ENCODE measurements at regions not wholly inside any gene's neighbourhood (a gene's known extent, or its start where the extent isn't known, plus 50 kb on each side); places are given as distances from the start of the nearest gene placed in this dataset.

DNA sequence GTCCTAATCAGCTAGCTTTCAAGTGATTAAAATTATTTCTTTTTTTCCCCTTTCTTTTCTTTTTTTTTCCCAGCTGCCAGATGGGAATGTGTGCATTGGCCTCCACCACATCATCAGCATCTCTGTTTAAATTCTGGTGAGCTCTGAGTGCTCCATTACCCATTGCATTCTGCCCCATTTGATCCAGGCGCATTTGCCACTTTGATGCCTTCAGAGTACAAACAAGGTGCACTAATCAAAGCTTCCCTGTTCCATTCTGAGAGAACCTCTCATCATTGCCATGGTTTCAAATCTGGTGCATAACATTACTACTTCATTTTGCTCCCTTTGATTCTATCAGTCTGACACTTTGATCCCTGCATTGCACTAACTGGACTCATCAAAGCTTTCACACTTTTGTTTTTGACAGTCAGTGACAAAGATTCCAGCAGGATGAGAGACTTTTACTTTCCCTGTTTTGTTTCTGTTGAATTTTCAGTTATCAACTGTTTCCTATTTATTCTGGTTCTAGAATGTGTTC, 238.8 kb upstream of the PCDH10 start:
- no peak overlapping the region for H3K4me2 ChIP-seq (ENCODE audit: low read depth, low read length, poor library complexity, severe bottlenecking)
- H3K9ac ChIP-seq (ENCODE audit: low read length) = no peak overlapping the region
- H3K27me3 ChIP-seq (ENCODE audit: low read length) = no peaks in the 10 kb centered on the region
- H4K20me1 ChIP-seq (ENCODE audit: low read depth, low read length) = no peaks in the 10 kb centered on the region
- H3K27ac ChIP-seq (ENCODE audit: low read depth, low read length) = no peak overlapping the region
- TF ChIP-seq, protein P1, sequence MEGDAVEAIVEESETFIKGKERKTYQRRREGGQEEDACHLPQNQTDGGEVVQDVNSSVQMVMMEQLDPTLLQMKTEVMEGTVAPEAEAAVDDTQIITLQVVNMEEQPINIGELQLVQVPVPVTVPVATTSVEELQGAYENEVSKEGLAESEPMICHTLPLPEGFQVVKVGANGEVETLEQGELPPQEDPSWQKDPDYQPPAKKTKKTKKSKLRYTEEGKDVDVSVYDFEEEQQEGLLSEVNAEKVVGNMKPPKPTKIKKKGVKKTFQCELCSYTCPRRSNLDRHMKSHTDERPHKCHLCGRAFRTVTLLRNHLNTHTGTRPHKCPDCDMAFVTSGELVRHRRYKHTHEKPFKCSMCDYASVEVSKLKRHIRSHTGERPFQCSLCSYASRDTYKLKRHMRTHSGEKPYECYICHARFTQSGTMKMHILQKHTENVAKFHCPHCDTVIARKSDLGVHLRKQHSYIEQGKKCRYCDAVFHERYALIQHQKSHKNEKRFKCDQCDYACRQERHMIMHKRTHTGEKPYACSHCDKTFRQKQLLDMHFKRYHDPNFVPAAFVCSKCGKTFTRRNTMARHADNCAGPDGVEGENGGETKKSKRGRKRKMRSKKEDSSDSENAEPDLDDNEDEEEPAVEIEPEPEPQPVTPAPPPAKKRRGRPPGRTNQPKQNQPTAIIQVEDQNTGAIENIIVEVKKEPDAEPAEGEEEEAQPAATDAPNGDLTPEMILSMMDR (IDR thresholded peaks at IDR 0.05; ENCODE audit: insufficient read depth, low read length, poor library complexity, severe bottlenecking) = no peak
- no peak for TF ChIP-seq EZH2phosphoT487 (conservative IDR thresholded peaks at IDR 0.05; ENCODE audit: low read length)
- no peak overlapping the region for H3K4me3 ChIP-seq (ENCODE audit: insufficient read depth, low read length, poor library complexity, severe bottlenecking)
- no peaks in the 10 kb centered on the region for H3F3A ChIP-seq (ENCODE audit: insufficient read depth)
- H3K36me3 ChIP-seq (ENCODE audit: low read length) = no peaks in the 10 kb centered on the region
- no peaks in the 10 kb centered on the region for H3K79me2 ChIP-seq (ENCODE audit: insufficient read depth, low read length)
- H2AFZ ChIP-seq (ENCODE audit: low read depth, low read length, severe bottlenecking) = no peak overlapping the region
- no peaks in the 10 kb centered on the region for H3K9me2 ChIP-seq (replicated peaks; ENCODE audit: insufficient read depth, low read length)
- no peaks in the 10 kb centered on the region for H3K9me3 ChIP-seq (ENCODE audit: insufficient read depth, low read length)

DNA sequence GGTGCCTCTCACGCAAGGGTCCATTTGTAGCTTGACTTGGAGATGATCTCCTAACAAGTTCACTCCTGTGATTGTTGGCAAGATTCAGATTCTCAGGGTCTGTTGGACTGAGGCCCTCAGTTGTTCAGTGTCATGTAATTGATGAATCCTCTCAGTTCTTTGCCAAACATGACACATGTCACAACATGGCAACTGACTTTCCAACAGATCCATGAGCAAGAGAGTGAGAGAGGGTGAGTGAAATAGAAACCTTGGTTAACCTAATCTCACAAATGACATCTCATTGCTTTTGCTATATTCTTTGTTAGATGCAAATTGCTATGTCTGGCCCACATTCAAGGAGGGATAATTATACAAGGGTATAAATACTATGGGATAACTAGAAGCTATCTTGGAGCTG, 231.0 kb upstream of the PCDH10 start:
- Histone ChIP-seq H4K20me1 (ENCODE audit: low read depth, low read length) (no peaks in the 10 kb centered on the region), H3K27me3 (ENCODE audit: low read length) (no peaks in the 10 kb centered on the region), H3K27ac (ENCODE audit: low read depth, low read length) (no peak overlapping the region), H3K36me3 (ENCODE audit: low read length) (no peaks in the 10 kb centered on the region), H2AFZ (ENCODE audit: low read depth, low read length, severe bottlenecking) (no peak overlapping the region), H3K79me2 (ENCODE audit: insufficient read depth, low read length) (no peaks in the 10 kb centered on the region), H3K4me2 (ENCODE audit: low read depth, low read length, poor library complexity, severe bottlenecking) (no peak overlapping the region), H3F3A (ENCODE audit: insufficient read depth) (no peaks in the 10 kb centered on the region), H3K4me3 (ENCODE audit: insufficient read depth, low read length, poor library complexity, severe bottlenecking) (no peak overlapping the region), H3K9me3 (ENCODE audit: insufficient read depth, low read length) (no peaks in the 10 kb centered on the region), H3K9ac (ENCODE audit: low read length) (no peak overlapping the region), H3K9me2 (replicated peaks; ENCODE audit: insufficient read depth, low read length) (no peaks in the 10 kb centered on the region)
- TF ChIP-seq, protein P1 (IDR thresholded peaks at IDR 0.05; ENCODE audit: insufficient read depth, low read length, poor library complexity, severe bottlenecking) = no peak
- TF ChIP-seq EZH2phosphoT487 (conservative IDR thresholded peaks at IDR 0.05; ENCODE audit: low read length) = no peak

DNA sequence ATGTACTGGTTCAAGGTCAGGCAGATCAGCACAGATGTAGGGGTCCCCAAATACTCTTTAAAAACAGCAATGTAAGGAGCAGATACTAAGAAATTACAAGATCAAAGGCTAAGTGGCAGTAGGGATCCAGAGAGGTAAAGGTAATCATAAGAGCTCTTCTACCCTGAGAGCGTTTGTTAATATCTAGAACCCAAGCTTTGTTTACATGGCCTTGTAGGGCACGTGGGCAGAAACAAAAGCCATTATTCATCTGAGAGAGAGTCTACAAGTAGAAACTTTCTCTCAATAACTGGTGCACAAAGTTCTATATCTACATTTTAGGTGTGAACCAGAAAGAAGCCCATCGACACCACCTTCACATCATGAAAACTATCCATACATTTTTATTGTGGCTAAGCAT, 225.6 kb upstream of the PCDH10 start:
- TF ChIP-seq EZH2phosphoT487 (conservative IDR thresholded peaks at IDR 0.05; ENCODE audit: low read length) = no peak
- TF ChIP-seq, protein P1 (IDR thresholded peaks at IDR 0.05; ENCODE audit: insufficient read depth, low read length, poor library complexity, severe bottlenecking) = no peak
- H3K27me3 ChIP-seq (ENCODE audit: low read length) = no peaks in the 10 kb centered on the region
- H3K9ac ChIP-seq (ENCODE audit: low read length) = no peak overlapping the region
- H3K27ac ChIP-seq (ENCODE audit: low read depth, low read length) = no peak overlapping the region
- no peaks in the 10 kb centered on the region for H3K79me2 ChIP-seq (ENCODE audit: insufficient read depth, low read length)
- H3K4me3 ChIP-seq (ENCODE audit: insufficient read depth, low read length, poor library complexity, severe bottlenecking) = no peak overlapping the region
- no peaks in the 10 kb centered on the region for H3F3A ChIP-seq (ENCODE audit: insufficient read depth)
- no peaks in the 10 kb centered on the region for H3K9me3 ChIP-seq (ENCODE audit: insufficient read depth, low read length)
- no peaks in the 10 kb centered on the region for H3K36me3 ChIP-seq (ENCODE audit: low read length)
- H4K20me1 ChIP-seq (ENCODE audit: low read depth, low read length) = no peaks in the 10 kb centered on the region
- H2AFZ ChIP-seq (ENCODE audit: low read depth, low read length, severe bottlenecking) = no peak overlapping the region
- no peak overlapping the region for H3K4me2 ChIP-seq (ENCODE audit: low read depth, low read length, poor library complexity, severe bottlenecking)
- no peaks in the 10 kb centered on the region for H3K9me2 ChIP-seq (replicated peaks; ENCODE audit: insufficient read depth, low read length)

Measured in SU-DHL-6 (cell line).